GM13977 (cell line): ENCODE measurements at regions not wholly inside any gene's neighbourhood (a gene's known extent, or its start where the extent isn't known, plus 50 kb on each side); places are given as distances from the start of the nearest gene placed in this dataset.

Experiments
- DNase-seq: peaks from one replicate; pipeline ENCODE4 v3.0.0; 2012; ENCODE audit warnings: low spot score
- in situ Hi-C: fragments of 300-500 bp; cut with MboI; formaldehyde crosslinking; loops from one replicate; pipeline ENCODE4 v1.12.0; 2022; ENCODE audit warnings: low sequenced_read_pairs, low pct_unique_long_range_greater_than_20kb, mixed read lengths, inconsistent platforms; ENCODE audit not compliant: unreplicated experiment
- TF ChIP-seq, protein P1 (sequence below): IDR thresholded peaks from 2 replicates; pipeline ENCODE4 v1.5.1; 2012; ENCODE audit warnings: mild to moderate bottlenecking, control low read depth; ENCODE audit not compliant: insufficient read depth; ENCODE audit errors: extremely low read depth, missing control alignments

DNA sequence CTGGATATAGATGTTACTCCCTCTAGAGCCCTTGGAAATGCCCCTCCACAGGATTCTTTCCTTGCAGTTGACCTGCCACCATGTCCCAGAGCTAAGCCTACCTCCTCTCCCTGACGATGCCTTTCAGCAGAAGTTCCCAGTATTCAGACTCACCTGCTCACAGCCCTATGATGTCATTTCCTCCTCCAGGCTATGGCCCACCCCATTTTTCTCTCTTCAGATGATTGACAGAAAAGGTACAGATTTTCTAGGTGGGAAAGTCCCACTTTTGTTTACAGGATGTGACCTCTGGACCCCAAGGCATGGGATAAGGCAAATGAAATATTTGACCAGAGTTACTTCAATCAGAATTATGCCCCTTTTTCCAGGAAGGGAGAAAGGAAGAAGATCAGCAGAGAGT is 280.2 kb upstream of the PHYHIPL start:
- TF ChIP-seq, protein P1, sequence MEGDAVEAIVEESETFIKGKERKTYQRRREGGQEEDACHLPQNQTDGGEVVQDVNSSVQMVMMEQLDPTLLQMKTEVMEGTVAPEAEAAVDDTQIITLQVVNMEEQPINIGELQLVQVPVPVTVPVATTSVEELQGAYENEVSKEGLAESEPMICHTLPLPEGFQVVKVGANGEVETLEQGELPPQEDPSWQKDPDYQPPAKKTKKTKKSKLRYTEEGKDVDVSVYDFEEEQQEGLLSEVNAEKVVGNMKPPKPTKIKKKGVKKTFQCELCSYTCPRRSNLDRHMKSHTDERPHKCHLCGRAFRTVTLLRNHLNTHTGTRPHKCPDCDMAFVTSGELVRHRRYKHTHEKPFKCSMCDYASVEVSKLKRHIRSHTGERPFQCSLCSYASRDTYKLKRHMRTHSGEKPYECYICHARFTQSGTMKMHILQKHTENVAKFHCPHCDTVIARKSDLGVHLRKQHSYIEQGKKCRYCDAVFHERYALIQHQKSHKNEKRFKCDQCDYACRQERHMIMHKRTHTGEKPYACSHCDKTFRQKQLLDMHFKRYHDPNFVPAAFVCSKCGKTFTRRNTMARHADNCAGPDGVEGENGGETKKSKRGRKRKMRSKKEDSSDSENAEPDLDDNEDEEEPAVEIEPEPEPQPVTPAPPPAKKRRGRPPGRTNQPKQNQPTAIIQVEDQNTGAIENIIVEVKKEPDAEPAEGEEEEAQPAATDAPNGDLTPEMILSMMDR: no peak
- in situ Hi-C loops: no loop called here
- DNase-seq: no peak

DNA sequence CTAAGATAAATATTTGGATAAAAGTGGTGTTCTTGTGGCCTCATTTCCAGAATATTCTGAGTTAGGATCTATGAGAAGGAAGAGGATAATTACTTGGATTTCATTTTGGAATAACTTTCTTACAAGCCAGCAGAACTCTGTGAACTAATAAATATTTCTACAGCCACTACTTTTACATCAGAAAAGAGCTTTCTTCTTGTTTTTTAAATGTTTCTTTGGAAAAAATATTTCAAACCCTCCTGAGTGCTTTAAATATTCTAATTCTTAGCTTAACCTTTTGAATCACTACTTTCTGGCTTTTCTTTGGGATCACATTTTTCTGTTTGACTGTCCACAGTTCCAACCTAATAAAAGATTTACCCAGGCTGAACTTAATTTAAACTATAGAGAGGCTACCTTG is 279.2 kb upstream of the PHYHIPL start:
- TF ChIP-seq, protein P1: no peak
- in situ Hi-C loops: no loop called here
- no peak for DNase-seq

DNA sequence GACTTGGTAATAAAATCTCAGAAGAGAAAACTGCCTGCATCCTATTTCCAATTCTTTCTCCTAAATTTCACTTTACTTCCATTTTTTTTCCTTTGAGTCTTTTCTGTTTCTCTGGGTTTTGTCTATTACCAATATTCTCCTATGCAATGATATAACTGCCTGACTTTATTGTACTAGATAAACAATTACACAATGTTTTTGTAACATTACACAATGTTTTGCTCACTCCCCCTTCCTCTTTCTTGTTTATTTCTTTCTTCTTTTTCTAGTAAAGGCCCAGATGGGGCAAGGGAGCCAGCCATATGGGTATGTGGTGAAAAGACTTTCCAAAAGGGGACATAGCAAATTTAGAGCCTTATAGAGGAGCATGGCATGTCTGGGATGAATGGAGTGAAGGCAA is 278.7 kb upstream of the PHYHIPL start:
- TF ChIP-seq, protein P1: no peak
- no peak for DNase-seq
- in situ Hi-C loops: no loop called here

DNA sequence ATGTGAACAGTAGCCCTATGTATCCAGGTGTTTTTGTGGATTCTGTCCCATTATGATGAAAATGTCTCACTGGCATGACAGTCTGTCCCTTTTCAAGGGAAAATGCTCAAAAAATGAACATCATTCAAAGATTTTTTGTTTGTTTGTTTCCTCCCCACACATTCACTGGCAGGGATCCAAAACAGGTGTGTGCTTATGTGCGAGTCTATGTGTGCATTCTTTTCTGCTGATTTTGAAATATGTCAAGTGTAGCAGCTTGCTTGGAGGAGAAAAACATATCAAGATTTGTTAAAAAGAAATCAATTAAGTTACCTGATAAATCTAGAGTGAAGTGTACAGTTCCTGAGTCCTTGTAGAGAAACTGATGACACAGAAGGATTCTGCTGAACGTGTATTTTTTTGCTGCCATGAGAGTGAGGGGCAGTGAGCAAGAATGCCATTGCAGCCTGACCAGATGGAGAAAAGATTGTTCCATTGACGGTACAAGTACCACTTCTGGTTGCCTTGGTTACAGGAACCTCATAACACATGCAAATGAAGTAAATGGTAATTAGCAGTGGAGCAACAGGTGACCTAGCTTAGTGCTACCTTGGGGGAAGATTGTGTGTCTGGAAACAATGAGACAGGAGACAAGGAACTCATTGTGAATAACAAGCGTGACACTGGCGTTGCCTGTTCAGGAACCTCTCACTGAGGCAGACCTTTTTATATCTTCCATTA is 277.4 kb upstream of the PHYHIPL start:
- no peak for DNase-seq
- in situ Hi-C loops: no loop called here
- TF ChIP-seq, protein P1: no peak

DNA sequence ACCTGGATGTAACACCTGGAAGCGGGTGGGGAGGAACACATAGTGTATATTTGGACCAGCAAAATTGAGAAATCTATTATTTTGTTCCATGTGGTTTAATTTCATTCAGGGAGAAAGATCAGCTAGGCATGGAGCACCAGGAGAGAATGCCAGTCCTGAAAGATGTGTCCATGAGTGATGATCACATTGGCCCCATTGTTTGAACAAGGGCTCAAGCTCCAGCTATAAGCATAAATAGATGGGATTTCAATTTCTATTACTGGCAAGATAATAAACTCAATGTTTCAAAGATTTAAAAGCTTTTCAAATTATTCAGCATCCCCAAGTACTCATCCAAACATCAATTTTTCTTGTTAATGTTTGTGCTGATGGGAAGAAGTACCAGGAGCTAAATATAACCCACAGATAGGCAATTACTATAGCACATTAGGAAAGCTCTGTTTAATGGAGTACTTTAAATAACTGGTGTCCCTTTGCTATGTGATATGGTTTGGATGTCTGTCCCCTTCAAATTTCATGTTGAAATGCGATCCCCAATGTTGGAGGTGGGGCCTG is 275.3 kb upstream of the PHYHIPL start:
- TF ChIP-seq, protein P1: no peak
- in situ Hi-C loops: no loop called here

DNA sequence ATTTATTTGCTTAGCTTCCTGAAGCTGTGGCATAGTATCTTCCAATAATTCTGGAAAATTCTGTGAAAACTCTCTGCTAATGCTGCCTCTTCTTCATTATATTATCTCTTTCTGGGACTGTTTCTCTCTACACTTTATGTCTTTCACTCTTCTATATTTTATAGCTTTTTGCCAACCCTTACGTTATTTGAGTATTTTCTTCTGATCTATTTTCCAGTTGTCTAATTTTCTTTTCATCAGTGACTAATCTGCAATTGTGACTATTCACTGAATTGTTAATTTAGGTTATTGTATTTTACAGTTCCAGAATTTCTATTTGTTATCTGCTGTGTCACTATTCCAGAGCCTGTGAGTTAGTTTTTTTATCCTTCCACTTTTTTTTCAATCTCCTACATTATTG is 273.4 kb upstream of the PHYHIPL start:
- in situ Hi-C loops: no loop called here
- DNase-seq: no peak
- TF ChIP-seq, protein P1: no peak

More for the DNA sequence above, 275.3 kb upstream of the PHYHIPL start:
- no peak for DNase-seq
